ENCODE measurements at regions not wholly inside any gene's neighbourhood (a gene's known extent, or its start where the extent isn't known, plus 50 kb on each side); places are given as distances from the start of the nearest gene placed in this dataset.

GRCh38 chr4:125464146-125464545 lies 149.4 kb downstream of the FAT4 start:
- Histone ChIP-seq H3F3A (ENCODE audit: insufficient read depth) (no peaks in the 10 kb centered on the region), H3K9me3 (ENCODE audit: low read depth) (no peaks in the 10 kb centered on the region), H3K9ac (no peak overlapping the region), H3K4me3 (no peak overlapping the region), H2AFZ (no peak overlapping the region), H4K20me1 (ENCODE audit: insufficient read depth) (no peaks in the 10 kb centered on the region), H3K4me1 (ENCODE audit: insufficient read depth) (no peaks in the 10 kb centered on the region), H3K79me2 (ENCODE audit: insufficient read depth) (0 out of 2 replicates have a peak, but pooled peaks cover 4% of the 10 kb centered on the region), H3K9me2 (ENCODE audit: insufficient read depth) (no peaks in the 10 kb centered on the region), H3K36me3 (ENCODE audit: low read depth) (no peaks in the 10 kb centered on the region; the same call in 1 of the 2 replicates), H3K27ac (no peak overlapping the region), H3K27me3 (replicated peaks; ENCODE audit: insufficient read depth) (no peaks in the 10 kb centered on the region), H3K4me2 (ENCODE audit: unreplicated experiment) (peak overlapping the region; percentile 35)
- DNase-seq, result peak; percentile 53
- in situ Hi-C loops (cut with MboI), result no loop called here
- no peak for TF ChIP-seq EZH2 (IDR thresholded peaks at IDR 0.05; ENCODE audit: insufficient read depth, poor library complexity, severe bottlenecking)
- no peak for TF ChIP-seq EZH2phosphoT487 (IDR thresholded peaks at IDR 0.05; ENCODE audit: insufficient read depth, low read depth)
- 46 to 50% methylated on average over 1 of the region's 1 CpG for WGBS, 2 experiments (ENCODE audit: low coverage in 1 of 2, low lambda C conversion rate in 2 of 2, missing lambda C conversion rate in 2 of 2)

- TF ChIP-seq EZH2 (IDR thresholded peaks at IDR 0.05; ENCODE audit: insufficient read depth, poor library complexity, severe bottlenecking), result no peak
- TF ChIP-seq EZH2phosphoT487 (IDR thresholded peaks at IDR 0.05; ENCODE audit: insufficient read depth, low read depth), result no peak
- no peak overlapping the region for H3K27ac ChIP-seq
- H3K4me3 ChIP-seq, result no peak overlapping the region
- WGBS, 2 experiments (ENCODE audit: low coverage in 1 of 2, low lambda C conversion rate in 2 of 2, missing lambda C conversion rate in 2 of 2), result 92 to 93% methylated on average over 9 of the region's 9 CpGs
- peaks cover 28% of the 10 kb centered on the region for H3K36me3 ChIP-seq (ENCODE audit: low read depth)
- no peak overlapping the region for H3K9ac ChIP-seq
- H3F3A ChIP-seq (ENCODE audit: insufficient read depth), result no peaks in the 10 kb centered on the region
- H3K27me3 ChIP-seq (replicated peaks; ENCODE audit: insufficient read depth), result no peaks in the 10 kb centered on the region
- H3K79me2 ChIP-seq (ENCODE audit: insufficient read depth), result no peaks in the 10 kb centered on the region
- no peak overlapping the region for H3K4me2 ChIP-seq (ENCODE audit: unreplicated experiment)
- no peaks in the 10 kb centered on the region for H3K4me1 ChIP-seq (ENCODE audit: insufficient read depth)
- H3K9me3 ChIP-seq (ENCODE audit: low read depth), result no peaks in the 10 kb centered on the region
- H2AFZ ChIP-seq, result no peak overlapping the region
- in situ Hi-C loops (cut with MboI), result no loop called here
- DNase-seq, result no peak
- H4K20me1 ChIP-seq (ENCODE audit: insufficient read depth), result no peaks in the 10 kb centered on the region
- no peaks in the 10 kb centered on the region for H3K9me2 ChIP-seq (ENCODE audit: insufficient read depth)
Observed at GRCh38 chr4:125481334-125482045, 166.7 kb downstream of the FAT4 start.

- Histone ChIP-seq H3K9ac (no peak overlapping the region), H3K4me3 (no peak overlapping the region), H3K4me1 (ENCODE audit: insufficient read depth) (no peaks in the 10 kb centered on the region), H3K9me3 (ENCODE audit: low read depth) (no peaks in the 10 kb centered on the region), H4K20me1 (ENCODE audit: insufficient read depth) (no peaks in the 10 kb centered on the region), H3K27me3 (replicated peaks; ENCODE audit: insufficient read depth) (no peaks in the 10 kb centered on the region), H3K36me3 (ENCODE audit: low read depth) (peaks cover 36% of the 10 kb centered on the region), H2AFZ (no peak overlapping the region), H3K4me2 (ENCODE audit: unreplicated experiment) (no peak overlapping the region), H3K27ac (no peak overlapping the region), H3K79me2 (ENCODE audit: insufficient read depth) (no peaks in the 10 kb centered on the region), H3K9me2 (ENCODE audit: insufficient read depth) (no peaks in the 10 kb centered on the region), H3F3A (ENCODE audit: insufficient read depth) (no peaks in the 10 kb centered on the region)
- WGBS, 2 experiments (ENCODE audit: low coverage in 1 of 2, low lambda C conversion rate in 2 of 2, missing lambda C conversion rate in 2 of 2), result 97 to 100% methylated on average over 3 of the region's 3 CpGs
- in situ Hi-C loops (cut with MboI), result no loop called here
- no peak for TF ChIP-seq EZH2 (IDR thresholded peaks at IDR 0.05; ENCODE audit: insufficient read depth, poor library complexity, severe bottlenecking)
- no peak for TF ChIP-seq EZH2phosphoT487 (IDR thresholded peaks at IDR 0.05; ENCODE audit: insufficient read depth, low read depth)
- DNase-seq, result no peak
Observed at GRCh38 chr4:125482822-125483221, 168.1 kb downstream of the FAT4 start.

- DNase-seq, result no peak
- Histone ChIP-seq H3K27me3 (replicated peaks; ENCODE audit: insufficient read depth) (no peaks in the 10 kb centered on the region), H3K4me2 (ENCODE audit: unreplicated experiment) (no peak overlapping the region), H4K20me1 (ENCODE audit: insufficient read depth) (no peaks in the 10 kb centered on the region), H3K9me3 (ENCODE audit: low read depth) (no peaks in the 10 kb centered on the region), H3K9ac (no peak overlapping the region), H3K9me2 (ENCODE audit: insufficient read depth) (no peaks in the 10 kb centered on the region), H3K27ac (no peak overlapping the region), H3K79me2 (ENCODE audit: insufficient read depth) (no peaks in the 10 kb centered on the region), H3F3A (ENCODE audit: insufficient read depth) (no peaks in the 10 kb centered on the region), H3K4me1 (ENCODE audit: insufficient read depth) (no peaks in the 10 kb centered on the region), H2AFZ (no peak overlapping the region), H3K4me3 (no peak overlapping the region), H3K36me3 (ENCODE audit: low read depth) (peaks cover 36% of the 10 kb centered on the region)
- WGBS, 2 experiments (ENCODE audit: low coverage in 1 of 2, low lambda C conversion rate in 2 of 2, missing lambda C conversion rate in 2 of 2), result 96% methylated on average over 3 of the region's 3 CpGs
- in situ Hi-C loops (cut with MboI), result no loop called here
- TF ChIP-seq EZH2 (IDR thresholded peaks at IDR 0.05; ENCODE audit: insufficient read depth, poor library complexity, severe bottlenecking), result no peak
- TF ChIP-seq EZH2phosphoT487 (IDR thresholded peaks at IDR 0.05; ENCODE audit: insufficient read depth, low read depth), result no peak
Observed at GRCh38 chr4:125483278-125483677, 168.5 kb downstream of the FAT4 start.

All from GM23248 (cell line).